ENCODE measurements at regions not wholly inside any gene's neighbourhood (a gene's known extent, or its start where the extent isn't known, plus 50 kb on each side); places are given as distances from the start of the nearest gene placed in this dataset.

DNA sequence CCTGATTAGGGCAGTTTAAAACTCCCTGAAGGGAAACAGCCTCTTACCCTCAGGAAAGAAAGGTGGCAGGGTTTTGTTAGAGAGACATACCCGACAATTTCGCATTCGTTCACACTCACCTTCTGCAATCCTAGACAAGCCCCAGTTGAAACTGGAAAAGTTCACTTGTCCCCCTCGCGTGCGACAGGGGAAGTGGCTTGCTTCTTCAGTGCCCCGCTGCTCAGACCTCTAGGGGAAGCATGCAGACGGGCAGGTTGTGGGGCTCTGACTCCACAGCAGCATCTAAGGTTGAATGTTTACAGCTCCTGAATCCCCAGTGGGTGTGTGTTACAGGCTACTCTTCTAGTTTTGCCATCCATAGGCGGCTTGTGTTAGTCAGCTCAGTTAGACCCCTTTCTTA is 575.7 kb upstream of the ACO1 start:
- no peaks in the 10 kb centered on the region for H3K36me3 ChIP-seq
- no peak overlapping the region for H3K4me3 ChIP-seq
- intact Hi-C loops (cut with DNase I): no loop called here
- no peaks in the 10 kb centered on the region for H3K27me3 ChIP-seq
- 87% methylated on average over 9 of the region's 9 CpGs for WGBS
- TF ChIP-seq, protein P1, sequence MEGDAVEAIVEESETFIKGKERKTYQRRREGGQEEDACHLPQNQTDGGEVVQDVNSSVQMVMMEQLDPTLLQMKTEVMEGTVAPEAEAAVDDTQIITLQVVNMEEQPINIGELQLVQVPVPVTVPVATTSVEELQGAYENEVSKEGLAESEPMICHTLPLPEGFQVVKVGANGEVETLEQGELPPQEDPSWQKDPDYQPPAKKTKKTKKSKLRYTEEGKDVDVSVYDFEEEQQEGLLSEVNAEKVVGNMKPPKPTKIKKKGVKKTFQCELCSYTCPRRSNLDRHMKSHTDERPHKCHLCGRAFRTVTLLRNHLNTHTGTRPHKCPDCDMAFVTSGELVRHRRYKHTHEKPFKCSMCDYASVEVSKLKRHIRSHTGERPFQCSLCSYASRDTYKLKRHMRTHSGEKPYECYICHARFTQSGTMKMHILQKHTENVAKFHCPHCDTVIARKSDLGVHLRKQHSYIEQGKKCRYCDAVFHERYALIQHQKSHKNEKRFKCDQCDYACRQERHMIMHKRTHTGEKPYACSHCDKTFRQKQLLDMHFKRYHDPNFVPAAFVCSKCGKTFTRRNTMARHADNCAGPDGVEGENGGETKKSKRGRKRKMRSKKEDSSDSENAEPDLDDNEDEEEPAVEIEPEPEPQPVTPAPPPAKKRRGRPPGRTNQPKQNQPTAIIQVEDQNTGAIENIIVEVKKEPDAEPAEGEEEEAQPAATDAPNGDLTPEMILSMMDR (IDR thresholded peaks at IDR 0.05): no peak
- TF ChIP-seq EP300 (IDR thresholded peaks at IDR 0.05): no peak
- no peak for TF ChIP-seq POLR2AphosphoS5 (IDR thresholded peaks at IDR 0.05)
- TF ChIP-seq POLR2A (IDR thresholded peaks at IDR 0.05; ENCODE audit: low read depth): no peak
- no peaks in the 10 kb centered on the region for H3K4me1 ChIP-seq
- no peak overlapping the region for H3K27ac ChIP-seq (replicated peaks in 1 of 4)
- DNase-seq (ENCODE audit: extremely low spot score): no peak
- no peaks in the 10 kb centered on the region for H3K9me3 ChIP-seq

DNA sequence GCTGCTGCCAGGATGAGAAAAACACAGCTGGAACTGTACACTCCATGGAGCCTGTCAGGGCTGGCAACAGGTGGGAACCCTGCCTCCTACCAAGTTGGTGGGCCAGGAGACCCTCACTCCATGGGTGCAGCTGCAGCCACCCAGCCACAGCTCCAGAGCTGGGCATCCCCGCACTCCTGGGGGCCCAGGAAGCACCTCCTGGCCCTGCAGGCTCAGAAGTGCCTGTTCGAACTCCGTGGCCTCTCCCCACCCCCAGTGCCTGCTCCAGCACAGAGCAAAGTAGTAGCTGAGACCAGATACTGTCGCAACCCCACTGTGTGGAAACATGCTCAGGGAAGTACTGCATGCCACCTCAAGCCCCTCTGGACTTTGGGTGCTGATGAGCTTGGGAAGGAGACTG is 564.0 kb upstream of the ACO1 start:
- Histone ChIP-seq H3K9me3 (no peaks in the 10 kb centered on the region), H3K36me3 (no peaks in the 10 kb centered on the region), H3K27ac (replicated peaks in 1 of 4) (no peak overlapping the region), H3K4me1 (no peaks in the 10 kb centered on the region), H3K27me3 (peaks cover 0 to 13% (median 0%) of the 10 kb centered on the region in 4 donors), H3K4me3 (no peak overlapping the region)
- intact Hi-C loops (cut with DNase I): no loop called here
- WGBS: 100% methylated on average over 1 of the region's 4 CpGs
- TF ChIP-seq, protein P1 (IDR thresholded peaks at IDR 0.05): no peak
- TF ChIP-seq POLR2A (IDR thresholded peaks at IDR 0.05; ENCODE audit: low read depth) (no peak), POLR2AphosphoS5 (IDR thresholded peaks at IDR 0.05) (no peak), EP300 (IDR thresholded peaks at IDR 0.05) (no peak)
- DNase-seq (ENCODE audit: extremely low spot score): no peak

DNA sequence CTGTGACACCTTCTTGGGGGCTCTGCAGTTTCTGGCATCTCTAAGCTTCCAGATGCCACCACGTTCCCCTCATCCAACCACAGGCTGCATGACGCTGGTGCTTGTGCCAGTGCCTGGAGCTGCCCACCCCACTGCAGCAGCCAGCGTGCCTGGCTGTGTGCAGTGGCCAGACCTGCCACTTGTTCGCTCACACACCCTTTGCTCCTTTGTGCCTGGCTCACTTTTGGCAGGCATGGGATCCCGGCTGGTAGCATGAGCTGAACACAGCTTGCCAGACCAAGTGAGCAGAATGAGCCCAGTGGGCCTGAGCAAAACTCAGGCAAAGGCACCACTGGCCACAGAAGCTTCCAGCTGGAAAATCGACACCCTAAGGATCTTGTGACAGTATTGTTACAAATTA is 562.9 kb upstream of the ACO1 start:
- intact Hi-C loops (cut with DNase I): no loop called here
- H3K4me1 ChIP-seq: no peaks in the 10 kb centered on the region
- H3K4me3 ChIP-seq: no peak overlapping the region
- no peak for DNase-seq (ENCODE audit: extremely low spot score)
- peaks cover 0 to 13% (median 0%) of the 10 kb centered on the region in 4 donors for H3K27me3 ChIP-seq
- no peak overlapping the region for H3K27ac ChIP-seq (replicated peaks in 1 of 4)
- no peaks in the 10 kb centered on the region for H3K36me3 ChIP-seq
- no peaks in the 10 kb centered on the region for H3K9me3 ChIP-seq
- WGBS: 88% methylated on average over 4 of the region's 6 CpGs
- TF ChIP-seq POLR2A (IDR thresholded peaks at IDR 0.05; ENCODE audit: low read depth): no peak
- TF ChIP-seq EP300 (IDR thresholded peaks at IDR 0.05): no peak
- TF ChIP-seq POLR2AphosphoS5 (IDR thresholded peaks at IDR 0.05): no peak
- TF ChIP-seq, protein P1 (IDR thresholded peaks at IDR 0.05): no peak

DNA sequence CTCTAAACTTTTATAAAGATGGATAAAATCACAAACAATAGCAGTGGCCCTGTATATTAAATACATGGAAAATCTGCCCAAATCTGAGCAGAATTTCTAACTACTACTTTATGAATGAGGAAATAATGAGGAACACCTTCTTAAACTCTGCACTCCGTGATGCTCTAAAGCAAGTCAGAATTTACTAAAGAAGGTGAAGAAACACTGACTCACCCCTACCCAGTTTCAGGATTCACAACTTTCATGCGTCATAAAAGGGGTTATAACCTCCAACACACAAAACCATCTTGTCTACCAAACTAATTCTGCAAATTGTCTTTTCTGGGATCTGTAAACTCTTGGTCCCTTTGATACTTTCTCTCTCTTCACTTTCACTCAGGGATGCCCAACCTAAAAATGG is 561.1 kb upstream of the ACO1 start:
- peaks cover 0 to 13% (median 0%) of the 10 kb centered on the region in 4 donors for H3K27me3 ChIP-seq
- no peaks in the 10 kb centered on the region for H3K36me3 ChIP-seq
- no peaks in the 10 kb centered on the region for H3K4me1 ChIP-seq
- H3K27ac ChIP-seq (replicated peaks in 1 of 4): no peak overlapping the region
- 86% methylated on average over 2 of the region's 2 CpGs for WGBS
- H3K4me3 ChIP-seq: no peak overlapping the region
- intact Hi-C loops (cut with DNase I): no loop called here
- no peak for DNase-seq (ENCODE audit: extremely low spot score)
- no peaks in the 10 kb centered on the region for H3K9me3 ChIP-seq
- no peak for TF ChIP-seq POLR2AphosphoS5 (IDR thresholded peaks at IDR 0.05)
- no peak for TF ChIP-seq EP300 (IDR thresholded peaks at IDR 0.05)
- TF ChIP-seq POLR2A (IDR thresholded peaks at IDR 0.05; ENCODE audit: low read depth): no peak
- TF ChIP-seq, protein P1 (IDR thresholded peaks at IDR 0.05): no peak

DNA sequence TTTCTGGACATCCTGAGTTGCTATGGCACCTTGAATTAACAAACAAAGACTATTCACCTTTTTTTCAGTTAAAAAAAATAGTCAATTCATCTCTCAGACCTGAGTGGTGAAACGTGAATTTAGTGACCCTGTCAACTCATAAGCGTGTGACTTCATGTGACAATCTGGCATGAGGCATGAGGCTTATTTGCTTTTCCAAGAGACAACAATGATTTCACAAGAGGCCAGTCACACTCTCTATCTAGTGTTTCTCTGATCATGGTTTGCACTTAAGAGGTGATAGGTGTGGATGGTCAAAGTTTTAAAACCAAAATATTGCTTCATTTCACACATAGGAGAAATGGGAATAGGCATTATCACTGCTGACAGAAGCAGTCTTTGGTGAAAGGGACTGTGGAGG is 559.6 kb upstream of the ACO1 start:
- no peak for DNase-seq (ENCODE audit: extremely low spot score)
- Histone ChIP-seq H3K4me1 (no peaks in the 10 kb centered on the region), H3K4me3 (no peak overlapping the region), H3K27me3 (peaks cover 0 to 13% (median 0%) of the 10 kb centered on the region in 4 donors), H3K27ac (replicated peaks in 1 of 4) (no peak overlapping the region), H3K36me3 (no peaks in the 10 kb centered on the region), H3K9me3 (no peaks in the 10 kb centered on the region)
- WGBS: 64% methylated on average over 2 of the region's 2 CpGs
- intact Hi-C loops (cut with DNase I): no loop called here
- TF ChIP-seq, protein P1 (IDR thresholded peaks at IDR 0.05): no peak
- TF ChIP-seq POLR2AphosphoS5 (IDR thresholded peaks at IDR 0.05): no peak
- no peak for TF ChIP-seq EP300 (IDR thresholded peaks at IDR 0.05)
- no peak for TF ChIP-seq POLR2A (IDR thresholded peaks at IDR 0.05; ENCODE audit: low read depth)

Data from esophagus muscularis mucosa (tissue), 4 donors.